Aorta (tissue), 5 donors: ENCODE measurements at regions not wholly inside any gene's neighbourhood (a gene's known extent, or its start where the extent isn't known, plus 50 kb on each side); places are given as distances from the start of the nearest gene placed in this dataset.
"Not testable (repeated sequence)": the region's sequence is repeated elsewhere in the genome, so short reads cannot be mapped to it uniquely, and the experiment has no call there.

Experiments used
- ATAC-seq: fragments of 200-7000 bp; cut with Tn5 transposase; one replicate; pipeline ENCODE4 v1.9.1; 2022; ENCODE audit warnings: moderate library complexity; ENCODE audit not compliant: low FRiP score
- DNase-seq, 2 donors: peaks; one replicate each; pipeline ENCODE4 v3.0.0-alpha.2; 2020
- H3K27ac ChIP-seq, 2 donors: one replicate each; pipeline ENCODE4 v1.5.1; 2013; ENCODE audit warnings: low read length in 2 of 2, mild to moderate bottlenecking in 2 of 2, moderate library complexity in 2 of 2, control low read depth in 1 of 2, inconsistent platforms in 1 of 2, low read depth in 1 of 2
- H3K27me3 ChIP-seq, 2 donors: one replicate each; pipeline ENCODE4 v1.6.1; 2013; ENCODE audit warnings: control low read depth in 1 of 2, low read length in 1 of 2, mild to moderate bottlenecking in 1 of 2, moderate library complexity in 1 of 2; ENCODE audit not compliant: insufficient read depth in 2 of 2, control insufficient read depth in 1 of 2
- H3K36me3 ChIP-seq, 2 donors: one replicate each; pipeline ENCODE4 v1.6.1; 2013; ENCODE audit warnings: control low read depth in 1 of 2, low read length in 1 of 2, mild to moderate bottlenecking in 1 of 2; ENCODE audit not compliant: insufficient read depth in 2 of 2, control insufficient read depth in 1 of 2
- H3K4me1 ChIP-seq, 2 donors: one replicate each; pipeline ENCODE4 v1.6.1; 2013; ENCODE audit warnings: low read length in 2 of 2, control low read depth in 1 of 2, mild to moderate bottlenecking in 1 of 2, moderate library complexity in 1 of 2; ENCODE audit not compliant: insufficient read depth in 2 of 2, control insufficient read depth in 1 of 2
- H3K4me3 ChIP-seq, 2 donors: one replicate each; pipeline ENCODE4 v1.5.1; 2013; ENCODE audit warnings: low read length in 2 of 2, control low read depth in 1 of 2, mild to moderate bottlenecking in 1 of 2
- H3K9me3 ChIP-seq: one replicate; pipeline ENCODE4 v1.6.1; 2013; ENCODE audit warnings: mild to moderate bottlenecking, low read length; ENCODE audit not compliant: control insufficient read depth
- WGBS, 2 donors: extraction: QIAGEN DNeasy Blood & Tissue Kit; methylation state at CpG; one replicate each; pipeline ENCODE4 v1.1.7; 2013; 5-methylcytosine and 5-hydroxymethylcytosine counted together
- intact Hi-C, 2 donors: fragments of 100-400 bp; cut with DNase I; formaldehyde crosslinking; loops; one replicate each; pipeline versions ENCODE4 v1.14.2 to v1.15.0; 2022
- donor health status: healthy with polysubstance abuse.
- donor health status: Bipolar disorder and iron deficiency.
- donor health status: DM: no; HTN: no; CAD: no.
- donor health status: DM: no; HTN: no; CAD: no.
- donor health status: DM: yes; HTN: yes; CAD: no.

DNA sequence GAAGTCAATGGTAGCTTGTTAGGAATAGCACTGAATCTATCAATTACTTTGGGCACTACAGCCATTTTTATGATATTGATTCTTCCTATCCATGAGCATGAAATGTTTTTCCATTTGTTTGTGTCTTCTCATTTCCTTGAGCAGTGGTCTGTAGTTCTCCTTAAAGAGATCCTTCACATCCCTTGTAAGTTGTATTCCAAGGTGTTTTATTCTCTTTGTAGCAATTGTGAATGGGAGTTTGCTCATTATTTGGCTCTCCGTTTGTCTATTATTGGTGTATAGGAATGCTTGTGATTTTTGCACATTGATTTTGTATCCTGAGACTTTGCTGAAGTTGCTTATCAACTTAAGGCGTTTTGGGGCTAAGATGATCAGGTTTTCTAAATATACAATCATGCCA lies 139.0 kb upstream of the TRPM3 start:
- DNase-seq, H3K4me3 ChIP-seq, ATAC-seq, H3K4me1 ChIP-seq, intact Hi-C loops, H3K9me3 ChIP-seq, H3K36me3 ChIP-seq, H3K27ac ChIP-seq, H3K27me3 ChIP-seq: not testable (repeated sequence)
- 80 to 83% methylated on average over 2 of the region's 2 CpGs for WGBS, 2 donors

DNA sequence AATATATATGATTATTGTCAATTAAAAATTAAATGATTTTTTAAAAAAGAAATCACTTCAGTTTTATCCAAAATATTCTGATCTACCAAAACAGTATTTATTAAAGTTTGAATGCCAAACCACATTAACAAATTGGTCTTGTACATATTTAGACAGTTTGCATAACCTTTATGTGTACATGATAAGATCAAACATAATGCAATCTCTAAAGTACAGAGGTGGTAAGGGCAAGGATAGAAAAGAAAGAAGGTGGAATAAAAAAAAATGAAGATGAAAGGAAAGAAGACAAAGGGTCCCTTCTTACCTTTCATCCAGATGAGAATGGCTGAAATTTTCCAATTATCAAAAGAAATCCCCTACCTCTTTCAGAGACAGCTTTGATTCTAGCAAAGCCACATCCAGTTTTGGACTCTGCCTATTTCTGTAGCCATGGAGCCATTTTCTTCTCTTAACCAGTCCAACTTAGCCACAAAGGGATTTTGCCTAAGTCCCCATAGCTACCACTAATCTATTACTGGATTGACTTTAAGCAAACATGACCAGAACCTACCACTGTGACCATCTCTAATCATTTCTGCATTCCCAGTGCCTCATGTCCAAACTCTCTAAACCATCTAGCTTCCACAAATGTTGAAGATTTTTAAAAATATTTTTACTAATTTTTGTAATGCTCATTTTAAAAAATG lies 133.3 kb upstream of the TRPM3 start:
- no peak for DNase-seq
- intact Hi-C loops = no loop called here

DNA sequence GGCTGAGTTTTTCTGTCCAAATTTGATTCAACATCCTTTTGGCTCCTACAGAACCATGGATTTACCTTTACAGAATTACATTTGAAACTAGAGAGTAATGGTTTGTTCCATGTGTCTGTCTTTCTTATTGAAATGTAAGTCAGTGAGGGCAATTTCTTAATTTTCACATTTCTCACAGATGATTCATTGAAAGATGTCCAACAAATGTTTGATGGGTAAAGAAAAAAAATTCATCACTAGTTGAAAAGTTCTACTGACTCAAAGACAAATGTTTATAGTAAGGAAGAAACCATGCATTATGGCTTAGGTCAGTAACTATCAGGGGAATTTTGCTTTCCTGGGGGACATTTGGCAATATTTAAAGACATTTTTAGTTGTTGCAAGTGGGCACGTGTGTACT lies 131.6 kb upstream of the TRPM3 start:
- no peak overlapping the region for H3K4me3 ChIP-seq
- no peak overlapping the region for H3K27ac ChIP-seq
- no peaks in the 10 kb centered on the region for H3K9me3 ChIP-seq
- DNase-seq (no peak), ATAC-seq (no peak)
- no peaks in the 10 kb centered on the region for H3K36me3 ChIP-seq
- WGBS, 2 donors = 28 to 46% methylated on average over 1 of the region's 1 CpG
- intact Hi-C loops = no loop called here
- H3K27me3 ChIP-seq = no peaks in the 10 kb centered on the region
- H3K4me1 ChIP-seq = no peaks in the 10 kb centered on the region

More for the DNA sequence above, 133.3 kb upstream of the TRPM3 start:
- ATAC-seq = no peak
- Histone ChIP-seq H3K4me1 (no peaks in the 10 kb centered on the region), H3K4me3 (no peak overlapping the region), H3K36me3 (no peaks in the 10 kb centered on the region), H3K27me3 (no peaks in the 10 kb centered on the region), H3K9me3 (no peaks in the 10 kb centered on the region), H3K27ac (no peak overlapping the region)

DNA sequence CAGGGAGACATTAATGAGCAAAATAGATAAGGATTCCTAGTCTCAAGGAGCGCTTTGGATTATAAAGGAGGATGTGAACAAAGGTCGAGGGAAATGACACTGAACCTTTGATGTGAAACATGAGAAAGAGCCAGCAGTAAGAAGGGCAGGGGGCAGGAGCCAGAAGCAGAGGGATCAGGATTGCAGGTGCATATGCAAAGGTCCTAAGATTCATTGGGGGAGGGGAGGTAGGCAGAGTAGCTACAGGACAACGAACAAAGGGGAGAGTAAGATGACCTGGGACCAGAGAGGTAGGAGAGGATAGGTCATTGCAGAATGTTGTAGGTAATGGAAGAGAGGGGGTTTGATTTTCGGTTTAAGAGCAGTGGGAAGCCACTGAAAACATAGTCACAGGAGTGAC lies 129.2 kb upstream of the TRPM3 start:
- no peaks in the 10 kb centered on the region for H3K27me3 ChIP-seq
- no peak for DNase-seq
- no peaks in the 10 kb centered on the region for H3K4me1 ChIP-seq
- H3K9me3 ChIP-seq = no peaks in the 10 kb centered on the region
- 31 to 39% methylated on average over 4 of the region's 4 CpGs for WGBS, 2 donors
- intact Hi-C loops = no loop called here
- no peak overlapping the region for H3K4me3 ChIP-seq
- no peak for ATAC-seq
- no peak overlapping the region for H3K27ac ChIP-seq
- no peaks in the 10 kb centered on the region for H3K36me3 ChIP-seq

DNA sequence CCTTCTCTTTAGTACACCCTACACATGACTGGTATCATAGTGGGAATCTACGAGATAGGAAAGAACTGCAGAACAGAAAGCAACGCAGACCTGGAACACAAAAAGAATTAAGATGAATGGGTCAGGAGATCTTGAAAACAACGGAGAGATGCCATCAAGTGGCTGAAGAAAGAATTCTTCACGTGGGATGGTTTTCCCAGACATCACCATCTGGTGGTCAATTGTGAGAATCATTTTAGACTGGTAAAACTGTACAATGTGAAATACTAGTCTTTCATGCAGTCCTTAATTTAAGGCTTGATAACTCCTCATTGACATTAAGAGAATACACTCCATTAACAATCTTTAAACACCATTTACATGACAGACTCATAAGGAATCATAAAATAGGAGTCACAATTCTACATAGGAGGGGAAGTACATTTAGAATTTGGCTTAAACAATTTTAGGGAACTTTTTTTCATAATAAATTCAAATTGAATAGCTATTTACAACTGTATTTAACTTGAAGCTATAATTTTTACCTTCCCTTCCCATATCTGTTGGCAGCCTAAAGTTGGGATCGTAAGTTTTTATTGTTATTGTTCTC lies 128.4 kb upstream of the TRPM3 start:
- Histone ChIP-seq H3K27ac (no peak overlapping the region), H3K9me3 (no peaks in the 10 kb centered on the region), H3K4me3 (no peak overlapping the region), H3K4me1 (no peaks in the 10 kb centered on the region), H3K36me3 (no peaks in the 10 kb centered on the region), H3K27me3 (no peaks in the 10 kb centered on the region)
- intact Hi-C loops = loop anchor here (2.0 to 5.0 kb wide), 2 partner anchors 323 to 609 kb away; no protein-coding TSS in a partner anchor
- no peak for DNase-seq
- peak; percentile 83 for ATAC-seq
- WGBS, 2 donors = 7 to 9% methylated on average over 5 of the region's 5 CpGs

DNA sequence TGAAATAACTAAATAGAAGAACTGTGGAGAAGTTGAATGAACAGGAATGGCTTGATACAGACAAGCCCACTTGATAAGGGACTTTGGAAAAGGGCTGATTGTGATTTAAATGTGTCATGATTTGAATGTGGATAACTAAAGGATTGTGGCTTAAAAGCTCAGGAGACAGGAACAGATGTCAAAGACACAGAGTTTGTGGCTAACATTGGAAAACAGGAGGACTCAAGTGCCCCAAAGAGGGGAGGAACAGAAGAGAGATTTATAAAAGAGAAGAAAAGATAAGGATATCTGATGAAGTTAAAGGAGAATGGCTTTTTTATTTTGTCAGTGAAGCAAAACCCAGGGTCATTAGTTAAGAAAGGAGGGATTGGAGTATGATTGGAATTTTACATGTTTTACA lies 124.2 kb upstream of the TRPM3 start:
- Histone ChIP-seq H3K27me3 (no peaks in the 10 kb centered on the region), H3K27ac (no peak overlapping the region), H3K4me1 (no peaks in the 10 kb centered on the region), H3K36me3 (no peaks in the 10 kb centered on the region), H3K9me3 (no peaks in the 10 kb centered on the region), H3K4me3 (no peak overlapping the region)
- DNase-seq (no peak), ATAC-seq (no peak)
- intact Hi-C loops = loop anchor here (5.0 kb wide), 1 partner anchor 318 kb away; no protein-coding TSS in a partner anchor

DNA sequence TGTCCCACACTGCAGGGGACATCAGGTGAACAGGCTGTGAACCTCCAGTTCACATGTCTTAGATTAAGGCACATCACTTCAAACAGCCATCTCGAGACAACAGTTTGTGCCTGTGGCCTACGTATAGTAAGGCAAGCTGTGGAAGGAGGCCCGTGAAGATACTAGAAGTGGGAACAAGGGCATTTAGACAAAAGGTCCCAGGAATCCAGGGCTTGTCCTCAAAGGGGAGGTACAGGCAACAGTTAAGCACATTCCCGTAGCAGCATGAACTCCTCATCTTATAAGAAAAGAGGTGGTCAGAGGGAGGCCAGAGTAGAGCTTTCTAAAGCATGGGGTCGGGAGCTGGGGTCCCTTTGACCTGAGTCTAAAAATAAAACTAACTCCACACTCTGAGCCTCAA lies 122.5 kb upstream of the TRPM3 start:
- Histone ChIP-seq H3K27me3 (no peaks in the 10 kb centered on the region), H3K9me3 (no peaks in the 10 kb centered on the region), H3K36me3 (no peaks in the 10 kb centered on the region), H3K4me1 (no peaks in the 10 kb centered on the region), H3K4me3 (no peak overlapping the region), H3K27ac (no peak overlapping the region)
- ATAC-seq = no peak
- no peak for DNase-seq
- intact Hi-C loops = no loop called here
- 78 to 86% methylated on average over 5 of the region's 5 CpGs for WGBS, 2 donors

DNA sequence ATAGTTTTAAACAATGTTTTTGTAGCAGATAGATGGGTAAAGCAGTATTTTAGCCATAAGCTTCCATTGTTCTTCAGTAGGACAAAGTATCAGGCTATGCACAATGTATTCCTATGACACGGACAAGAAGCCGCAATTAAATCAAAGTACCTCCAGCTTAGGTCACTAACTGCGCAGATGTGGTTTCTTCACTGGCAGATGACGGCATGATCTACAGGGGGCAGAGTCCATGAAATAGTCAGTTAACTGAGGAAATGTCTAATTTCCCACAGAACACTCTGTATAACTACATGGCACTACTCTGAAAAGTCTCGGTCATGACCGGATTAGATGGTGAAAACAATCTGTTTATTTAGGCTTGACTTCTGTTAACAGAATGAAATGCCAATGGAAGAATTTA lies 120.7 kb upstream of the TRPM3 start:
- Histone ChIP-seq H3K4me1 (no peaks in the 10 kb centered on the region), H3K9me3 (no peaks in the 10 kb centered on the region), H3K4me3 (no peak overlapping the region), H3K27ac (no peak overlapping the region), H3K36me3 (no peaks in the 10 kb centered on the region), H3K27me3 (no peaks in the 10 kb centered on the region)
- no peak for ATAC-seq
- intact Hi-C loops = no loop called here
- DNase-seq = no peak
- WGBS, 2 donors = 86 to 90% methylated on average over 6 of the region's 6 CpGs

DNA sequence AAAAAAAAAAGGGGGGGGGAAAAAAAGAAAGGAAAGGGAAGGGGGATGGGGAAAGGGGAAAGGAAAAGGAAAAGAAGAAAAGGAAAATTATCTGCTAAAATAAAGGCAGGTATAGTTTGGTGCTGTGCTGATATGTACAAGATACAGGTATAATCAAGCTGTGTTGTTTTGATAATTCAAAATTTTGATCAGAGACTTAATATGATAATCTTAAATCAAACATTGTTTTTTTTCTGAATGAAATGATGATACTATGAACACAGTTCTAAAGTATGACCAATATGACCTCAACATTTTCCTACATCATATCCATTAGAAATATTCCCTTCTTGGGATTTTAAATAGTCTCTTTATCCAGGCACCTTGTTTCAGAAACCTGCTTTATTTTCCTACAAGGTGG lies 115.6 kb upstream of the TRPM3 start:
- DNase-seq (no peak), ATAC-seq (no peak)
- Histone ChIP-seq H3K27me3 (no peaks in the 10 kb centered on the region), H3K36me3 (no peaks in the 10 kb centered on the region), H3K4me3 (no peak overlapping the region), H3K27ac (no peak overlapping the region), H3K9me3 (no peaks in the 10 kb centered on the region), H3K4me1 (no peaks in the 10 kb centered on the region)
- intact Hi-C loops = no loop called here
